PC-3 (cell line): ENCODE measurements at regions not wholly inside any gene's neighbourhood (a gene's known extent, or its start where the extent isn't known, plus 50 kb on each side); places are given as distances from the start of the nearest gene placed in this dataset.

Experiments
- ATAC-seq: fragments of 200-7000 bp; cut with Tn5 transposase; 2 replicates; pipeline ENCODE4 v1.9.1; 2020; ENCODE audit warnings: mild to moderate bottlenecking, moderate library complexity
- BruUV-seq: library from RNA; stranded (reverse); fragments of 400-500 nt; replicated peaks from 2 replicates; lab custom pipeline; 2021; lab: Mats Ljungman, UMichigan
- CTCF ChIA-PET: fragments of 300-600 bp; sonication (Branson Sonifier 250); formaldehyde crosslinking; loops from one replicate; lab custom pipeline; 2022; ENCODE audit warnings: antibody characterized with exemption; lab: Charles Lee
- POLR2A ChIA-PET: fragments of 300-600 bp; sonication (Branson Sonifier 250); formaldehyde crosslinking; loops from one replicate; lab custom pipeline; 2022; ENCODE audit warnings: antibody characterized with exemption; ENCODE audit not compliant: unreplicated experiment; lab: Charles Lee
- DNase-seq: peaks from one replicate; pipeline ENCODE4 v3.0.0-alpha.2; 2015
- H2AFZ ChIP-seq: fragments of 300-600 bp; sonication (generic); 2 replicates; pipeline ENCODE4 v1.6.0; 2016; ENCODE audit warnings: antibody characterized with exemption, low read length
- H3F3A ChIP-seq: fragments of 300-600 bp; sonication (generic); one replicate; pipeline ENCODE4 v1.6.0; 2017; ENCODE audit warnings: antibody characterized with exemption, low read length, control low read depth, mild to moderate bottlenecking; ENCODE audit not compliant: unreplicated experiment
- H3K27ac ChIP-seq: fragments of 300-600 bp; sonication (generic); 2 replicates; pipeline ENCODE4 v1.5.1; 2016; ENCODE audit warnings: mild to moderate bottlenecking, low read length
- H3K27me3 ChIP-seq: fragments of 300-600 bp; sonication (generic); 2 replicates; pipeline ENCODE4 v1.6.1; 2016; ENCODE audit warnings: low read length, mixed read lengths
- H3K36me3 ChIP-seq: fragments of 300-600 bp; sonication (generic); 2 replicates; pipeline ENCODE4 v1.6.1; 2016; ENCODE audit warnings: low read depth, mixed run types, low read length, mixed read lengths
- H3K4me1 ChIP-seq: fragments of 300-600 bp; sonication (generic); 2 replicates; pipeline ENCODE4 v1.5.1; 2016; ENCODE audit warnings: low read length; ENCODE audit not compliant: insufficient read depth
- H3K4me2 ChIP-seq: fragments of 300-600 bp; sonication (generic); 2 replicates; pipeline ENCODE4 v1.6.0; 2016; ENCODE audit warnings: low read length
- H3K4me3 ChIP-seq: fragments of 300-600 bp; sonication (generic); 2 replicates; pipeline ENCODE4 v1.5.1; 2016; ENCODE audit warnings: mild to moderate bottlenecking, low read length, mixed read lengths
- H3K79me2 ChIP-seq: fragments of 300-600 bp; sonication (generic); 2 replicates; pipeline ENCODE4 v1.6.1; 2017; ENCODE audit warnings: low read length, mixed read lengths
- H3K9ac ChIP-seq: fragments of 300-600 bp; sonication (generic); 2 replicates; pipeline ENCODE4 v1.6.0; 2016; ENCODE audit warnings: mild to moderate bottlenecking, low read length
- H3K9me2 ChIP-seq: fragments of 300-600 bp; sonication (generic); replicated peaks from 2 replicates; pipeline ENCODE4 v1.6.1; 2016; ENCODE audit warnings: mixed run types, low read length, mixed read lengths
- H3K9me3 ChIP-seq: fragments of 300-600 bp; sonication (generic); 2 replicates; pipeline ENCODE4 v1.6.1; 2016; ENCODE audit warnings: low read length, mixed read lengths
- H4K20me1 ChIP-seq: fragments of 300-600 bp; sonication (generic); 2 replicates; pipeline ENCODE4 v1.6.1; 2016; ENCODE audit warnings: low read length, mixed read lengths
- CTCF ChIP-seq: fragments of 300-600 bp; sonication (generic); conservative IDR thresholded peaks from 2 replicates; pipeline ENCODE4 v1.5.1; 2017; ENCODE audit warnings: antibody characterized with exemption, low read depth, mild to moderate bottlenecking, low read length
- EZH2 ChIP-seq: fragments of 300-600 bp; sonication (generic); IDR thresholded peaks from one replicate; pipeline ENCODE4 v1.6.1; 2017; ENCODE audit warnings: antibody characterized with exemption, mild to moderate bottlenecking, low read length; ENCODE audit not compliant: unreplicated experiment
- EZH2phosphoT487 ChIP-seq: fragments of 300-600 bp; sonication (generic); IDR thresholded peaks from 2 replicates; pipeline ENCODE4 v1.6.1; 2018; ENCODE audit warnings: mild to moderate bottlenecking, antibody characterized with exemption, low read length, borderline replicate concordance
- intact Hi-C: fragments of 100-400 bp; cut with micrococcal nuclease; formaldehyde crosslinking; loops from 2 replicates; pipeline ENCODE4 v1.9.0; 2023

GRCh38 chr4:159606835-159607234 lies 504.0 kb downstream of the RAPGEF2 start:
- ATAC-seq: no peak
- intact Hi-C loops: loop anchor here (5.0 kb wide), 1 partner anchor 120 kb away; no protein-coding TSS in a partner anchor

GRCh38 chr4:159607809-159608208 lies 504.9 kb downstream of the RAPGEF2 start:
- H3K4me3 ChIP-seq: no peak overlapping the region
- H3F3A ChIP-seq: no peaks in the 10 kb centered on the region
- no peaks in the 10 kb centered on the region for H4K20me1 ChIP-seq
- ChIA-PET CTCF (no interaction called here), POLR2A (no interaction called here)
- ATAC-seq: no peak
- H3K27me3 ChIP-seq: no peaks in the 10 kb centered on the region
- H3K36me3 ChIP-seq: no peaks in the 10 kb centered on the region
- no peaks in the 10 kb centered on the region for H3K79me2 ChIP-seq
- H3K4me2 ChIP-seq: no peak overlapping the region
- H3K9me2 ChIP-seq: no peaks in the 10 kb centered on the region
- H2AFZ ChIP-seq: no peak overlapping the region
- H3K9ac ChIP-seq: no peak overlapping the region
- no peak for TF ChIP-seq EZH2
- TF ChIP-seq EZH2phosphoT487: no peak
- no peak for TF ChIP-seq CTCF
- no TSS peak for BruUV-seq
- intact Hi-C loops: loop anchor here (5.0 kb wide), 1 partner anchor 121 kb away; no protein-coding TSS in a partner anchor
- no peak for DNase-seq
- H3K9me3 ChIP-seq: no peaks in the 10 kb centered on the region
- H3K27ac ChIP-seq: no peak overlapping the region
- no peaks in the 10 kb centered on the region for H3K4me1 ChIP-seq

More at GRCh38 chr4:159606835-159607234, 504.0 kb downstream of the RAPGEF2 start:
- no peak overlapping the region for H2AFZ ChIP-seq
- H3K4me1 ChIP-seq: no peaks in the 10 kb centered on the region
- H3K4me2 ChIP-seq: no peak overlapping the region
- no peaks in the 10 kb centered on the region for H3K9me3 ChIP-seq
- H3F3A ChIP-seq: no peaks in the 10 kb centered on the region
- H3K9ac ChIP-seq: no peak overlapping the region
- ChIA-PET CTCF (no interaction called here), POLR2A (no interaction called here)
- no peaks in the 10 kb centered on the region for H4K20me1 ChIP-seq
- no peaks in the 10 kb centered on the region for H3K79me2 ChIP-seq
- no TSS peak for BruUV-seq
- no peaks in the 10 kb centered on the region for H3K9me2 ChIP-seq
- no peak for TF ChIP-seq EZH2
- TF ChIP-seq EZH2phosphoT487: no peak
- no peak for TF ChIP-seq CTCF
- no peak overlapping the region for H3K27ac ChIP-seq
- no peak for DNase-seq
- H3K36me3 ChIP-seq: no peaks in the 10 kb centered on the region
- H3K27me3 ChIP-seq: no peaks in the 10 kb centered on the region
- H3K4me3 ChIP-seq: no peak overlapping the region

- no peaks in the 10 kb centered on the region for H4K20me1 ChIP-seq
- no peak overlapping the region for H3K4me3 ChIP-seq
- H3K9me3 ChIP-seq: no peaks in the 10 kb centered on the region
- H3K27me3 ChIP-seq: no peaks in the 10 kb centered on the region
- H3K79me2 ChIP-seq: no peaks in the 10 kb centered on the region
- H3K4me1 ChIP-seq: no peaks in the 10 kb centered on the region
- H3K9me2 ChIP-seq: no peaks in the 10 kb centered on the region
- H2AFZ ChIP-seq: no peak overlapping the region
- POLR2A ChIA-PET: no interaction called here
- no peak overlapping the region for H3K4me2 ChIP-seq
- H3K27ac ChIP-seq: no peak overlapping the region
- H3K36me3 ChIP-seq: no peaks in the 10 kb centered on the region
- CTCF ChIA-PET: no interaction called here
- H3K9ac ChIP-seq: no peak overlapping the region
- peak; percentile 6 for DNase-seq
- no peaks in the 10 kb centered on the region for H3F3A ChIP-seq
- BruUV-seq: no TSS peak
- TF ChIP-seq CTCF: no peak; the same call in 1 of the 2 replicates
- no peak for TF ChIP-seq EZH2phosphoT487
- TF ChIP-seq EZH2: no peak
- no peak for ATAC-seq
- intact Hi-C loops: loop anchor here (5.0 kb wide), 1 partner anchor 121 kb away; no protein-coding TSS in a partner anchor
These were observed 505.6 kb downstream of the RAPGEF2 start for GRCh38 chr4:159608436-159608835.
